Keratinocyte (primary cell): ENCODE measurements at regions not wholly inside any gene's neighbourhood (a gene's known extent, or its start where the extent isn't known, plus 50 kb on each side); places are given as distances from the start of the nearest gene placed in this dataset.

Source experiments
- DNase-seq: peaks from one replicate; pipeline ENCODE4 v3.0.0-alpha.2; 2011; ENCODE audit warnings: low read depth, missing footprints, low spot score
- FAIRE-seq: peaks from 2 replicates; lab custom pipeline; 2011; peaks lifted over from hg19 to GRCh38; lab: Jason Lieb, UNC
- H2AFZ ChIP-seq: 2 replicates; pipeline ENCODE4 v1.6.0; 2012; ENCODE audit warnings: low read length, control low read depth, inconsistent platforms; ENCODE audit not compliant: control insufficient read depth
- H3K27ac ChIP-seq: 2 replicates; pipeline ENCODE4 v1.5.1; 2011; ENCODE audit warnings: low read length; ENCODE audit not compliant: control insufficient read depth, insufficient read depth
- H3K27me3 ChIP-seq: 3 replicates; pipeline ENCODE4 v1.6.0; 2011; ENCODE audit warnings: low read length; ENCODE audit not compliant: control insufficient read depth, insufficient read depth; ENCODE audit errors: extremely low read depth
- H3K36me3 ChIP-seq, 2 experiments: 2 replicates in 1 of 2; 3 replicates in 1 of 2; pipeline ENCODE4 v1.5.1; 2011; ENCODE audit warnings: low read length in 2 of 2, mild to moderate bottlenecking in 1 of 2; ENCODE audit not compliant: control insufficient read depth in 2 of 2, insufficient read depth in 2 of 2; ENCODE audit errors: extremely low read depth in 1 of 2
- H3K4me1 ChIP-seq: 3 replicates; pipeline ENCODE4 v1.5.1; 2011; ENCODE audit warnings: low read length; ENCODE audit not compliant: control insufficient read depth, insufficient read depth; ENCODE audit errors: extremely low read depth
- H3K4me2 ChIP-seq: 3 replicates; pipeline ENCODE4 v1.6.0; 2011; ENCODE audit warnings: low read depth, low read length; ENCODE audit not compliant: control insufficient read depth, insufficient read depth; ENCODE audit errors: extremely low read depth
- H3K4me3 ChIP-seq, 3 experiments: fragments of 200-600 bp in 1 of 3; sonication (generic) in 1 of 3; 2 replicates in 2 of 3; 3 replicates in 1 of 3; pipeline ENCODE4 v1.5.1; 2011 to 2016; ENCODE audit warnings: low read length in 3 of 3, mild to moderate bottlenecking in 3 of 3, control low read depth in 2 of 3, inconsistent platforms in 1 of 3, low read depth in 1 of 3, mixed read lengths in 1 of 3, mixed run types in 1 of 3, moderate library complexity in 1 of 3; ENCODE audit not compliant: control insufficient read depth in 2 of 3, insufficient read depth in 2 of 3; ENCODE audit errors: extremely low read depth in 1 of 3
- H3K79me2 ChIP-seq: 2 replicates; pipeline ENCODE4 v1.6.0; 2012; ENCODE audit warnings: low read length; ENCODE audit not compliant: control insufficient read depth, insufficient read depth
- H3K9ac ChIP-seq: 3 replicates; pipeline ENCODE4 v1.6.0; 2011; ENCODE audit warnings: low read length; ENCODE audit not compliant: control insufficient read depth, insufficient read depth; ENCODE audit errors: extremely low read depth
- H3K9me1 ChIP-seq: 3 replicates; pipeline ENCODE4 v1.6.0; 2011; ENCODE audit warnings: low read length; ENCODE audit not compliant: control insufficient read depth, insufficient read depth; ENCODE audit errors: extremely low read depth
- H3K9me3 ChIP-seq: 2 replicates; pipeline ENCODE4 v1.5.1; 2012; ENCODE audit warnings: low read depth, low read length; ENCODE audit not compliant: control insufficient read depth
- H4K20me1 ChIP-seq: 3 replicates; pipeline ENCODE4 v1.6.0; 2011; ENCODE audit warnings: low read length; ENCODE audit not compliant: control insufficient read depth, insufficient read depth; ENCODE audit errors: extremely low read depth
- EZH2 ChIP-seq: IDR thresholded peaks from one replicate; pipeline ENCODE4 v1.6.1; 2012; ENCODE audit warnings: inconsistent platforms, mild to moderate bottlenecking, low read length, moderate library complexity
- dilution Hi-C: fragments of 300-500 bp; cut with MboI; formaldehyde crosslinking; loops from one replicate; pipeline ENCODE4 v1.7.0; 2020; ENCODE audit warnings: low sequenced_read_pairs; ENCODE audit not compliant: extremely low pct_ligation_motif_present
- TF ChIP-seq, protein P1 (sequence below), 3 experiments: IDR thresholded peaks in 1 of 3; conservative IDR thresholded peaks in 1 of 3; optimal IDR thresholded peaks in 1 of 3; 2 replicates in 2 of 3; 3 replicates in 1 of 3; pipeline versions ENCODE3 to v1.5.1; 2011; ENCODE audit warnings: low read length in 3 of 3, mild to moderate bottlenecking in 3 of 3, moderate library complexity in 2 of 3, control low read depth in 1 of 3, inconsistent platforms in 1 of 3; ENCODE audit not compliant: insufficient read depth in 2 of 3; ENCODE audit errors: extremely low read depth in 1 of 3

DNA sequence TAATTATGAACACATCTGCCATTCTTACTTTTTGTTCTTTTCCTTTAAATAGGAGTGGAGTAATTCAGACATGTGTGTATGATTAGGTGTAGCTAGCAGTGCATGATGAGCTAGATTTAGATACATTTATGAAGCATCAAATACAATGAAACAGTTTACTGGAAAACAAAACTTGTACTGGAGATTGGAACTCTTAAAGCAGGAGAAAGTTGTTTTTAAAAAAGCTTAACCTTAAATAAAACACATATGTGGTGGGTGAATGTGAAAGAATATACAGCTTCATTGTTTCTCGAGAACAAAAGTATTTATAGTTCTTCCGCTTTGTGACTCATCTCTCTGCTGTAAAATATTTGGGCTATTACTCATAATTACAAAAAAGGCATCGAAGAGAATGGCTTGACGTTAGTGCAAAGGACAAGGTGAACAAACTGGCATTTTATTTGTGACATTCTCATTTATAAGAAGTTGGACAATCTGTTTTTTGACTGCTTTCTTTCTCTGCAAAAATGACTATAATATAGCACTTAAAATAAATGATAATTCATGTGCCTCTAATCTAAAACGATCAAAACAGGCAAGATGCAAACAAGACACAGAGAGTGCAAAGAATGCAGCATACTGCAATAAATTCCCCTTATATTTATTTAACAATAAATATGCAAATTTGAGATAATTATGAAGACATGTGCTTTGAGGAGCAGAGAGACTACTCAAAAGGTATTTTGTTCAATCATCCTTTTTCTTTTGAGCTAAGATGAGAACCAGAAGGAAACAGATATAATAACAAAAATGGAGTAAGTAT lies 478.8 kb downstream of the CETN3 start:
- dilution Hi-C loops = no loop called here
- peak overlapping the region; percentile 46 for H3K4me2 ChIP-seq
- H3K79me2 ChIP-seq = no peaks in the 10 kb centered on the region
- FAIRE-seq = peak; percentile 92
- TF ChIP-seq, protein P1, sequence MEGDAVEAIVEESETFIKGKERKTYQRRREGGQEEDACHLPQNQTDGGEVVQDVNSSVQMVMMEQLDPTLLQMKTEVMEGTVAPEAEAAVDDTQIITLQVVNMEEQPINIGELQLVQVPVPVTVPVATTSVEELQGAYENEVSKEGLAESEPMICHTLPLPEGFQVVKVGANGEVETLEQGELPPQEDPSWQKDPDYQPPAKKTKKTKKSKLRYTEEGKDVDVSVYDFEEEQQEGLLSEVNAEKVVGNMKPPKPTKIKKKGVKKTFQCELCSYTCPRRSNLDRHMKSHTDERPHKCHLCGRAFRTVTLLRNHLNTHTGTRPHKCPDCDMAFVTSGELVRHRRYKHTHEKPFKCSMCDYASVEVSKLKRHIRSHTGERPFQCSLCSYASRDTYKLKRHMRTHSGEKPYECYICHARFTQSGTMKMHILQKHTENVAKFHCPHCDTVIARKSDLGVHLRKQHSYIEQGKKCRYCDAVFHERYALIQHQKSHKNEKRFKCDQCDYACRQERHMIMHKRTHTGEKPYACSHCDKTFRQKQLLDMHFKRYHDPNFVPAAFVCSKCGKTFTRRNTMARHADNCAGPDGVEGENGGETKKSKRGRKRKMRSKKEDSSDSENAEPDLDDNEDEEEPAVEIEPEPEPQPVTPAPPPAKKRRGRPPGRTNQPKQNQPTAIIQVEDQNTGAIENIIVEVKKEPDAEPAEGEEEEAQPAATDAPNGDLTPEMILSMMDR (optimal IDR thresholded peaks at IDR 0.05 in 1 of 3, IDR thresholded peaks at IDR 0.05 in 1 of 3, conservative IDR thresholded peaks at IDR 0.05 in 1 of 3; ENCODE audit: extremely low read depth in 1 of 3, insufficient read depth in 2 of 3, low read length in 3 of 3) = no peak
- TF ChIP-seq EZH2 = no peak
- no peak for DNase-seq
- H3K4me3 ChIP-seq = peak overlapping the region in 2 of 3 experiments; percentile 7 to 39
- no peaks in the 10 kb centered on the region for H4K20me1 ChIP-seq
- no peaks in the 10 kb centered on the region for H3K36me3 ChIP-seq
- H3K9me1 ChIP-seq = no peaks in the 10 kb centered on the region
- no peaks in the 10 kb centered on the region for H3K9me3 ChIP-seq
- H3K9ac ChIP-seq = no peak overlapping the region
- peak overlapping the region; percentile 56 for H2AFZ ChIP-seq
- no peak overlapping the region for H3K27ac ChIP-seq
- H3K27me3 ChIP-seq = no peaks in the 10 kb centered on the region
- H3K4me1 ChIP-seq = peaks cover 10% of the 10 kb centered on the region

DNA sequence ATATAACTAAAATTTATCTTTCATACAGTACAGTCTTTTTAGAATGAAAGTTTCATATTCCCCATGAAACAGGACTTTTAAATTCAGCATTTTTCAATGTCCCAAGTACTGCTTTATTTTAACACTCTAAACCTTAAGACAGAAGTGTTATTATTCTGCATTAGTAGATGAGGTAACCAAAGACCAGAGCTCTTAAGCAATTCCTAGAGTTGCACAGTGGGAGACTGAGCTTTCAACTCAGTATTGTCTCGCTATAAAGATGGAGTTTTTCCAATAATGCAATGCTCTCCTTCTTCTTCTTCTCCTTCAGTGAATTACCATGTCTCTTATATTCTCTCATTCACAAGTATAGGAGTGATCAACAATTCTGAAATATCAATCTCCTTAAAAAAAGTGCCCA lies 479.7 kb downstream of the CETN3 start:
- no peak overlapping the region for H3K4me2 ChIP-seq

More for the DNA sequence above, 479.7 kb downstream of the CETN3 start:
- H3K27ac ChIP-seq = no peak overlapping the region
- no peaks in the 10 kb centered on the region for H3K9me3 ChIP-seq
- no peak for DNase-seq
- no peak for FAIRE-seq
- no peak overlapping the region for H3K9ac ChIP-seq
- no peaks in the 10 kb centered on the region for H3K27me3 ChIP-seq
- no peaks in the 10 kb centered on the region for H3K9me1 ChIP-seq
- peaks cover 10% of the 10 kb centered on the region for H3K4me1 ChIP-seq
- H3K4me3 ChIP-seq = no peak overlapping the region
- dilution Hi-C loops = no loop called here
- no peaks in the 10 kb centered on the region for H4K20me1 ChIP-seq
- H3K79me2 ChIP-seq = no peaks in the 10 kb centered on the region
- TF ChIP-seq, protein P1 (optimal IDR thresholded peaks at IDR 0.05 in 1 of 3, IDR thresholded peaks at IDR 0.05 in 1 of 3, conservative IDR thresholded peaks at IDR 0.05 in 1 of 3; ENCODE audit: extremely low read depth in 1 of 3, insufficient read depth in 2 of 3, low read length in 3 of 3) = no peak
- no peak for TF ChIP-seq EZH2
- no peak overlapping the region for H2AFZ ChIP-seq
- H3K36me3 ChIP-seq = no peaks in the 10 kb centered on the region
